Mesothelial cell of epicardium (in vitro differentiated cells): ENCODE measurements at regions not wholly inside any gene's neighbourhood (a gene's known extent, or its start where the extent isn't known, plus 50 kb on each side); places are given as distances from the start of the nearest gene placed in this dataset.

Experiments
- DNase-seq, 2 experiments: peaks; one replicate each; pipeline ENCODE4 v3.0.0; 2021; ENCODE audit warnings: low spot score in 2 of 2; ENCODE audit not compliant: unreplicated experiment in 2 of 2
- H3K27ac Mint-ChIP-seq: 2 replicates; pipeline ENCODE4 v1.8.0; 2021; ENCODE audit warnings: mixed read lengths
- H3K27me3 Mint-ChIP-seq: 2 replicates; pipeline ENCODE4 v1.8.0; 2021; ENCODE audit warnings: low read depth, mixed read lengths
- H3K36me3 Mint-ChIP-seq: 2 replicates; pipeline ENCODE4 v1.8.0; 2021; ENCODE audit warnings: mixed read lengths
- H3K4me1 Mint-ChIP-seq: 2 replicates; pipeline ENCODE4 v1.8.0; 2021; ENCODE audit warnings: mixed read lengths
- H3K4me3 Mint-ChIP-seq: 2 replicates; pipeline ENCODE4 v1.8.0; 2021; ENCODE audit warnings: mild to moderate bottlenecking, moderate library complexity, mixed read lengths
- H3K9me3 Mint-ChIP-seq: 2 replicates; pipeline ENCODE4 v1.8.0; 2021; ENCODE audit warnings: mixed read lengths
- TF ChIP-seq, protein P1 (sequence below): fragments of 200-600 bp; sonication (generic); IDR thresholded peaks from one replicate; pipeline ENCODE4 v1.5.0; 2021; ENCODE audit warnings: antibody characterized with exemption; ENCODE audit not compliant: unreplicated experiment

DNA sequence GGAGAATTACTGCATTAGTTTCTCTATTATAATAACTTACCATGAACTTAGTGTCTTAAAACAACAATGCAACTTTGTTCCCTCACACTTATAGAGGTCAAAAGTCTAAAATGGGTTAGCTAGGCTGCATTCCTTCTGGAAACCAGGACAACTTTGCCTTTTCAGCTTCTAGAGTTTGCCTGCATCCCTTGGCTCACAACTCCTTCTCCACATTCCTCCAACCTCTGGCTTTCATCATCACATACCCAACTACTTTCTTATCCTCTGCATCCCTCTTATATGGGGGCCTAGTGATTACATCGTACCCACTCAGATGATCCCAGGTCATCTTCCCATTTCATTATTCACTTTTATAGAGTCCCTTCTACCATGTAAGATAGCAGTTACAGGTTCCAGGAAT, 251.1 kb downstream of the C12orf50 start:
- Mint-ChIP-seq H3K4me3 (no peak overlapping the region), H3K4me1 (peaks cover 20% of the 10 kb centered on the region), H3K27ac (no peak overlapping the region), H3K27me3 (no peaks in the 10 kb centered on the region), H3K9me3 (peaks cover 19% of the 10 kb centered on the region), H3K36me3 (peaks cover 2% of the 10 kb centered on the region)
- TF ChIP-seq, protein P1, sequence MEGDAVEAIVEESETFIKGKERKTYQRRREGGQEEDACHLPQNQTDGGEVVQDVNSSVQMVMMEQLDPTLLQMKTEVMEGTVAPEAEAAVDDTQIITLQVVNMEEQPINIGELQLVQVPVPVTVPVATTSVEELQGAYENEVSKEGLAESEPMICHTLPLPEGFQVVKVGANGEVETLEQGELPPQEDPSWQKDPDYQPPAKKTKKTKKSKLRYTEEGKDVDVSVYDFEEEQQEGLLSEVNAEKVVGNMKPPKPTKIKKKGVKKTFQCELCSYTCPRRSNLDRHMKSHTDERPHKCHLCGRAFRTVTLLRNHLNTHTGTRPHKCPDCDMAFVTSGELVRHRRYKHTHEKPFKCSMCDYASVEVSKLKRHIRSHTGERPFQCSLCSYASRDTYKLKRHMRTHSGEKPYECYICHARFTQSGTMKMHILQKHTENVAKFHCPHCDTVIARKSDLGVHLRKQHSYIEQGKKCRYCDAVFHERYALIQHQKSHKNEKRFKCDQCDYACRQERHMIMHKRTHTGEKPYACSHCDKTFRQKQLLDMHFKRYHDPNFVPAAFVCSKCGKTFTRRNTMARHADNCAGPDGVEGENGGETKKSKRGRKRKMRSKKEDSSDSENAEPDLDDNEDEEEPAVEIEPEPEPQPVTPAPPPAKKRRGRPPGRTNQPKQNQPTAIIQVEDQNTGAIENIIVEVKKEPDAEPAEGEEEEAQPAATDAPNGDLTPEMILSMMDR: no peak
- DNase-seq: no peak

DNA sequence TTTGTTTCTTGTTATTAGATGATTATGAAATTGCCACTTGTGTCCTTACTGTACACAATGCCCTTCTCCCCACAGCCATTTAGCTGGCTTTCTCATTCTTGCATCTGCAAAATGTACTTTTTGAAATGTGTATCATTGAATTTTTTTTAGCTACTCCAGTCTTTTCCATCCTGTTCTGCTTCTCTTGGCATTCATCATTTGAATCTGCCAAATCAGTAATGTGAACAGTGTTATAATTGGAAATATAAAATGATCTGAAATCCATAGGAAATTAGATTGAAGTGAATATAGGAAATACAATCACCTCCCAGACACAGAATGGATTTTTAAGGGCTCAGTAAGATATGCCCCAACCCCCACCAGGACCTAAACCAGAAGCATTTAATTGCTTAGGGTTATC, 253.4 kb downstream of the C12orf50 start:
- peaks cover 17% of the 10 kb centered on the region for H3K9me3 Mint-ChIP-seq
- TF ChIP-seq, protein P1: no peak
- no peak overlapping the region for H3K27ac Mint-ChIP-seq
- H3K27me3 Mint-ChIP-seq: no peaks in the 10 kb centered on the region
- H3K4me3 Mint-ChIP-seq: no peak overlapping the region
- H3K36me3 Mint-ChIP-seq: peaks cover 2% of the 10 kb centered on the region
- H3K4me1 Mint-ChIP-seq: peaks cover 20% of the 10 kb centered on the region
- no peak for DNase-seq

DNA sequence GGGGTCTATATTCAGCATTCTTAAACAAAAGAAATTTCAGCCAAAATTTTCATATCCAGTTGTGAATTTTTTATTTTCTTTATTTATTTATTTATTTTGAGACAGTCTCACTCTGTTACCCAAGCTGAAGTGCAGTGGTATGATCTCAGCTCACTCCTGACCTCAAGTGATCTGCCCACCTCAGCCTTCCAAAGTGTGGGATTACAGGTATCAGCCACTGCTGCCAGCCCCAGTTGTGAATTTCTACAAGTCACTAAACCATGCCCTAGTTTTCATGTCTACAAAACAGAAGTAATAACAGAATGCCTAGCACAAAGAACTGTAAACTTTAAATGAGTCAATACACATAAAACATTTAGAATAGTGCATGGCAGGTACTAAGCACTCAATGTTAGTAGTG, 254.2 kb downstream of the C12orf50 start:
- no peak overlapping the region for H3K4me3 Mint-ChIP-seq
- peaks cover 2% of the 10 kb centered on the region for H3K36me3 Mint-ChIP-seq
- H3K9me3 Mint-ChIP-seq: peaks cover 16% of the 10 kb centered on the region
- TF ChIP-seq, protein P1: no peak
- no peaks in the 10 kb centered on the region for H3K27me3 Mint-ChIP-seq
- no peak for DNase-seq
- H3K27ac Mint-ChIP-seq: no peak overlapping the region
- peaks cover 20% of the 10 kb centered on the region for H3K4me1 Mint-ChIP-seq

DNA sequence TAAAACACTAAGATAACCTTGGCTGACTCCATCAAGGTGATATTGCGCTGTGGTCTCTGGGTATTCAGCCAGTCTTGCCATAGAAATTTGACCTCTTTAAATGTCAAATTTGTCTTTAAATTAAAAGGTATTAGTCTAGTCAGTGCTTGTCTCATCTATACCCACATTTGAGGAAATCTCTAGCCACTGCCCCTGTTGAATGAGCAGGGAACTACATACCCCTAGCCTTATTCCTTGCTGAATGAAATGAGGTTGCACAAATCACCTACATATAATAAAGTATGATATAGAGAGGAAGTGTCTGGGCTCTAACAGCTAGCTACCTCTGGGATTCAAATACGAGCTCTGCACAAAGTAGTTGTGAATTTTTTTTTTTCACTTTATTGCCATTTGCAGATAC, 256.8 kb downstream of the C12orf50 start:
- Mint-ChIP-seq H3K36me3 (no peaks in the 10 kb centered on the region), H3K9me3 (peaks cover 16% of the 10 kb centered on the region), H3K27ac (no peak overlapping the region), H3K4me3 (no peak overlapping the region), H3K27me3 (no peaks in the 10 kb centered on the region), H3K4me1 (peaks cover 27% of the 10 kb centered on the region)
- DNase-seq: no peak
- TF ChIP-seq, protein P1: no peak

DNA sequence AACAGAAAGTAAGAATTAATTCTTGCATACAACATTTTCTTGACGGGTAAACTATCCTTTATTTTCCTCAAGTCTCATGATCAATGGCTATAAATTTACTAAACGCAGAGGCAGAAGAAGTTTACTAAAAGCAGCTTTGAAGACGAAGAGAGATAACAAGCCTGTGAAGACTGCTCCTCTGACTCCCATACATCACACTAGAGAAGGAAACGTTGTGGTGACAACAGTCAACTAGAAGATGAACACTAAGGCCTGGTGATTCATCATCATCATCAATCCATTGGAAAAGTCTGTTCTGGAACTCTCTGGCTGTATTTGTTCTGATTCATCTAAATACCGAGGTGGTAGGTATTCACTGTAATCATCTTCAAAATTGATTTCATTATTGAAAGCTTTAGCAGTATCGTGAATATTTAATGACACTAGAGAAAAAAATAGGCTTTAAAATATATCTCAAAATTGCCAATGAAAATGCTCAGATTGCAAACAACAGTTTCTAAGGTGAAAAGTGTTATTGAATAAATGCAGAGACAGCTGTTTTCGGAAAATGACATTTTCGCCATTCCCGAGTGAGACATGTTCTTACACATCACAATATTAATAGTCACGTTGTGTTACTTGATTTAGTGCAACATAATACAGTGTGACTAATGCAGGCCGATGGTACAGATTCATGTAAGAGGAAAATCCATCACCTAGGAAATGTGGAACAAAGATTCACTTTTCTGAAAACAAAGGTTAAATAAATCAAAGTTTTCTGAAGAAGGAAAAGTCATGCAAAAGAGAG, 260.5 kb downstream of the C12orf50 start:
- no peaks in the 10 kb centered on the region for H3K27me3 Mint-ChIP-seq
- TF ChIP-seq, protein P1: no peak
- peaks cover 14% of the 10 kb centered on the region for H3K4me1 Mint-ChIP-seq
- no peak for DNase-seq
- H3K27ac Mint-ChIP-seq: peak overlapping the region; percentile 2
- no peaks in the 10 kb centered on the region for H3K36me3 Mint-ChIP-seq
- H3K4me3 Mint-ChIP-seq: no peak overlapping the region
- H3K9me3 Mint-ChIP-seq: peaks cover 5% of the 10 kb centered on the region
